Stimulated activated naive CD4-positive, alpha-beta T cell (primary cell): ENCODE measurements at regions not wholly inside any gene's neighbourhood (a gene's known extent, or its start where the extent isn't known, plus 50 kb on each side); places are given as distances from the start of the nearest gene placed in this dataset.
"Not testable (repeated sequence)": the region's sequence is repeated elsewhere in the genome, so short reads cannot be mapped to it uniquely, and the experiment has no call there.

Experiments
- DNase-seq, 6 experiments: peaks; one replicate each; lab custom pipeline; 2025; lab: John Stamatoyannopoulos, UW

- no peak for DNase-seq
Measured at GRCh38 chr10:57959318-57960006, 308.2 kb downstream of the IPMK start.

- no peak for DNase-seq
Measured at GRCh38 chr10:57955076-57955475, 312.6 kb downstream of the IPMK start.

- no peak for DNase-seq
Measured at GRCh38 chr10:57952741-57953140, 315.0 kb downstream of the IPMK start.

GRCh38 chr10:57950442-57950974, 317.2 kb downstream of the IPMK start:
- DNase-seq, result no peak

- no peak for DNase-seq
Measured at GRCh38 chr10:57948796-57949195, 318.9 kb downstream of the IPMK start.

GRCh38 chr10:57946833-57947232, 320.9 kb downstream of the IPMK start:
- DNase-seq, result no peak

GRCh38 chr10:57943701-57944100, 324.0 kb downstream of the IPMK start:
- no peak for DNase-seq

GRCh38 chr10:57925045-57925444, 342.6 kb downstream of the IPMK start:
- DNase-seq, result no peak

- DNase-seq, result no peak
Measured at GRCh38 chr10:57921140-57921539, 346.6 kb downstream of the IPMK start.

GRCh38 chr10:57919864-57920263, 347.8 kb downstream of the IPMK start:
- DNase-seq, result no peak

GRCh38 chr10:57917019-57917418, 350.7 kb downstream of the IPMK start:
- DNase-seq, result no peak

GRCh38 chr10:57905861-57906260, 361.8 kb downstream of the IPMK start:
- DNase-seq, result no peak

GRCh38 chr10:57905010-57905409, 362.7 kb downstream of the IPMK start:
- DNase-seq, result no peak

- no peak for DNase-seq
Measured at GRCh38 chr10:57898231-57898630, 369.5 kb downstream of the IPMK start.

- no peak for DNase-seq
Measured at GRCh38 chr10:57897611-57898010, 370.1 kb downstream of the IPMK start.

GRCh38 chr10:57894361-57894760, 373.3 kb downstream of the IPMK start:
- no peak for DNase-seq

- no peak for DNase-seq
Measured at GRCh38 chr10:57891201-57892006, 376.3 kb downstream of the IPMK start.

GRCh38 chr10:57890691-57891090, 377.0 kb downstream of the IPMK start:
- no peak for DNase-seq

GRCh38 chr10:57885618-57885968, 382.1 kb downstream of the IPMK start:
- DNase-seq, result not testable (repeated sequence)

- DNase-seq, result no peak
Measured at GRCh38 chr10:57884965-57885617, 382.6 kb downstream of the IPMK start.

GRCh38 chr10:57884407-57884806, 383.3 kb downstream of the IPMK start:
- DNase-seq, result no peak

- no peak for DNase-seq
Measured at GRCh38 chr10:57880446-57881227, 387.1 kb downstream of the IPMK start.
